ENCODE measurements at regions not wholly inside any gene's neighbourhood (a gene's known extent, or its start where the extent isn't known, plus 50 kb on each side); places are given as distances from the start of the nearest gene placed in this dataset.

DNA sequence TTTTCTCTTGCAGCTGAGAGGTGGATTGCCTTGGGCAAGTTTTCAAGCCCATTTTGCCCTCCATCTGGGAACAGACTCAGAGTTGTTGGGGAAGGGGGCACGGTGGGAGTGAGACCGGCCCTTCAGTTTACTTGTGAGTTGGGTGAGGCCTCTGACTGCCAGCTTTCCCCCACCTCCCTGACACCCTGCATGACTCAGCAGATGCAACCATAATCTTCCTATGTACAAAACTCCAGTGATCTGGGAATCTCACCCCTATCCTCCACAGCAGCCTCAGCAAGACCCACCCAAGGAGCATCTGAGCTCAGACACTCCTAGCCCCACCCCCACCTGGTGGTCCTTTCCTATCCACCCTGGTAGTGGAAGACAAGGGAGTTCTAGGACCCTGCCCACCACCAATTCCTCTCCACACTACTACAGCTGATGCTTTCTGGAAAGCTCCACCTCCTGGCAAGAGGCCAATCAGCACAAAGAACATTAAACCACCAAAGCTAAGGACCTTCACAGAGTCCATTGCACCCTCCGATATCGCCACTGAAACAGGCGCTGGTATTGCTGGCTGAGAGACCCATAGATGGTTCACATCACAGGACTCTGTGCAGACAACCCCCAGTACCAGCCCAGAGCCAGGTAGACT is 99.4 kb upstream of the STK26 start:
- TF ChIP-seq POLR2AphosphoS5 (IDR thresholded peaks at IDR 0.05) (no peak), CTCF (IDR thresholded peaks at IDR 0.05) (no peak)
- Histone ChIP-seq H3K4me1 (no peaks in the 10 kb centered on the region), H3K27ac (no peak overlapping the region), H3K9me3 (peaks cover 0 to 5% of the 10 kb centered on the region in 2 donors), H3K36me3 (no peaks in the 10 kb centered on the region), H3K27me3 (peaks cover 0 to 51% of the 10 kb centered on the region in 2 donors), H3K4me3 (no peak overlapping the region)
- DNase-seq (ENCODE audit: low spot score in 2 of 2): no peak
- intact Hi-C loops (cut with DNase I; ENCODE audit: low total_unique reads): no loop called here

- Histone ChIP-seq H3K27me3 (peaks cover 0 to 61% of the 10 kb centered on the region in 2 donors), H3K27ac (no peak overlapping the region), H3K9me3 (no peaks in the 10 kb centered on the region), H3K4me3 (no peak overlapping the region), H3K4me1 (no peaks in the 10 kb centered on the region), H3K36me3 (no peaks in the 10 kb centered on the region)
- no peak for TF ChIP-seq POLR2A (IDR thresholded peaks at IDR 0.05)
- no peak for TF ChIP-seq CTCF (IDR thresholded peaks at IDR 0.05)
- no peak for TF ChIP-seq POLR2AphosphoS5 (IDR thresholded peaks at IDR 0.05)
- no peak for DNase-seq (ENCODE audit: low spot score in 2 of 2)
- intact Hi-C loops (cut with DNase I; ENCODE audit: low total_unique reads): no loop called here
Observed at GRCh38 chrX:131938749-131939148, 84.4 kb upstream of the STK26 start.

GRCh38 chrX:131942034-131942433 is 81.1 kb upstream of the STK26 start:
- intact Hi-C loops (cut with DNase I; ENCODE audit: low total_unique reads): no loop called here
- TF ChIP-seq CTCF (IDR thresholded peaks at IDR 0.05) (no peak), POLR2AphosphoS5 (IDR thresholded peaks at IDR 0.05) (no peak), POLR2A (IDR thresholded peaks at IDR 0.05) (no peak)
- H3K27ac ChIP-seq: no peak overlapping the region
- H3K9me3 ChIP-seq: no peaks in the 10 kb centered on the region
- H3K36me3 ChIP-seq: no peaks in the 10 kb centered on the region
- H3K4me1 ChIP-seq: no peaks in the 10 kb centered on the region
- H3K27me3 ChIP-seq: peaks cover 0 to 62% of the 10 kb centered on the region in 2 donors
- DNase-seq (ENCODE audit: low spot score in 2 of 2): no peak
- no peak overlapping the region for H3K4me3 ChIP-seq

DNA sequence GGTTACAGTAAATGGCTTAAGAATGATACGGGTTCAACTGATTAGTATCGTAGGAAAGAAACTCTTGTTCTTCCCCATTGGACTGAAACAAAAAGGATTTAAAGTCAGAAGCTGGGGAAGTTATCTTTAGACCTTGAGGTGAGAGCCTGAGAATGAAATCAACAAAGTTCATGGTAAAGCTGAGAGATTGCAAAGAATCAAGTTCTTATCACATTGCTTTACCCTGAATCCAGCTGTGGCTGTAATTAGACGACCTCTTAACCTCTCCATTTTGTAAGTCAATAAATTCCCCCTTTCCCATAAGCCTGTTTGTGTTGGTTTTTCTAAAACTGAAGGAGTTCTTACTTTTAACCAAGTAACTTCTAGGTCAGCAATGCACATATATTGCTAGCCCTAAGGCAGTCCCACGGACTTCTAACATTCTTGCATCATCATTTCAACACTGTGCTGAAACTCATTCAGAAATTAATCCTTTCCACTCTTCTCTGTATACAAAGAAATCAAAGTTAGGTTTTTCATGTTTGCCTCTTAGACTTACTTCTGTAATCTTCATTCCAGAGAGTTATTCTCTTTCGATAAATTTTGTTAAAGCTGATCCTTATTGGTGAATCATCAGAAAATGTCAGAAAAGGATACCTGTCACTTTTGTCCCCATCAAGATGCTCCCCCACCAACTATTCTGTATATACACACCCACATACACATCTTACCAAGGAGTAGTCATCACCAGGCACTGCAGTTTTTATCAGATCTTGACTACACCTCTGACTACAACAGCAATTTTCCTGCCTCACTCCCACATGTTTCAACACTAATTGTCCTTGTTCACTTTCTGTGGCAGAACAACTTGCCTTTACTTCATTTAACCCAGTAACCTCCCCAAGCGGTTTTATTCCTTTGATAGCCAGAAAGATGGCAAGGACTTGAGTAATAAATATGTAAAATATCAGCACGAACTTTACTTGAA is 77.9 kb upstream of the STK26 start:
- H3K27me3 ChIP-seq: peaks cover 0 to 46% of the 10 kb centered on the region in 2 donors
- no peak overlapping the region for H3K27ac ChIP-seq
- intact Hi-C loops (cut with DNase I; ENCODE audit: low total_unique reads): no loop called here

More for the DNA sequence above, 77.9 kb upstream of the STK26 start:
- no peak for TF ChIP-seq CTCF (IDR thresholded peaks at IDR 0.05)
- TF ChIP-seq POLR2AphosphoS5 (IDR thresholded peaks at IDR 0.05): no peak
- TF ChIP-seq POLR2A (IDR thresholded peaks at IDR 0.05): no peak
- Histone ChIP-seq H3K36me3 (no peaks in the 10 kb centered on the region), H3K4me1 (no peaks in the 10 kb centered on the region), H3K4me3 (no peak overlapping the region), H3K9me3 (no peaks in the 10 kb centered on the region)
- DNase-seq (ENCODE audit: low spot score in 2 of 2): no peak

All from breast epithelium (tissue), 4 donors.